H1 (cell line): ENCODE measurements at regions not wholly inside any gene's neighbourhood (a gene's known extent, or its start where the extent isn't known, plus 50 kb on each side); places are given as distances from the start of the nearest gene placed in this dataset.

Source experiments
- CTCF ChIA-PET: fragments of 300-600 bp; sonication (Branson Sonifier 250); formaldehyde crosslinking; loops from one replicate; lab custom pipeline; 2021; ENCODE audit not compliant: partially characterized antibody; lab: Charles Lee
- POLR2A ChIA-PET: fragments of 300-600 bp; sonication (Branson Sonifier 250); formaldehyde crosslinking; loops from one replicate; lab custom pipeline; 2021; ENCODE audit warnings: inconsistent platforms; ENCODE audit not compliant: partially characterized antibody; lab: Charles Lee
- DNase-seq, 2 experiments: peaks; one replicate each; pipeline versions ENCODE4 v3.0.0 to v3.0.0-alpha.2; 2010 to 2022; ENCODE audit warnings: low spot score in 2 of 2, low read depth in 1 of 2, mixed read lengths in 1 of 2
- FAIRE-seq: peaks from 2 replicates; lab custom pipeline; 2011; peaks lifted over from hg19 to GRCh38; lab: Jason Lieb, UNC
- H2AFZ ChIP-seq: 2 replicates; pipeline ENCODE4 v1.8.1; 2012; ENCODE audit warnings: low read length, inconsistent platforms
- H2AK5ac ChIP-seq: 2 replicates; pipeline ENCODE4 v1.6.1; 2013; ENCODE audit warnings: low read depth, low read length
- H2BK120ac ChIP-seq: replicated peaks from 2 replicates; pipeline ENCODE3; 2013; ENCODE audit warnings: low read depth, low read length, inconsistent platforms
- H2BK12ac ChIP-seq: 2 replicates; pipeline ENCODE4 v1.6.1; 2013; ENCODE audit warnings: low read depth, low read length
- H2BK15ac ChIP-seq: 2 replicates; pipeline ENCODE4 v1.6.1; 2013; ENCODE audit warnings: low read length
- H2BK20ac ChIP-seq: 2 replicates; pipeline ENCODE4 v1.6.1; 2013; ENCODE audit warnings: low read length
- H2BK5ac ChIP-seq: 2 replicates; pipeline ENCODE4 v1.6.1; 2013; ENCODE audit warnings: low read depth, low read length
- H3K14ac ChIP-seq: 2 replicates; pipeline ENCODE4 v1.6.1; 2013; ENCODE audit warnings: inconsistent platforms; ENCODE audit not compliant: insufficient read length
- H3K18ac ChIP-seq: 2 replicates; pipeline ENCODE4 v1.6.1; 2013; ENCODE audit warnings: low read length; ENCODE audit errors: extremely low read depth
- H3K23ac ChIP-seq: 2 replicates; pipeline ENCODE4 v1.6.1; 2013; ENCODE audit warnings: inconsistent platforms; ENCODE audit not compliant: insufficient read length
- H3K23me2 ChIP-seq: 2 replicates; pipeline ENCODE4 v1.6.1; 2013; ENCODE audit warnings: low read depth, low read length
- H3K27ac ChIP-seq: 2 replicates; pipeline ENCODE4 v1.6.1; 2011; ENCODE audit warnings: low read depth, low read length, inconsistent platforms
- H3K27me3 ChIP-seq, 4 experiments: replicated peaks in 1 of 4; 1 replicate in 1 of 4; 2 replicates in 3 of 4; pipeline versions ENCODE4 v1.6.1 to v1.8.1; 2011 to 2013; ENCODE audit warnings: low read length in 3 of 4, mild to moderate bottlenecking in 3 of 4, inconsistent platforms in 2 of 4, mixed read lengths in 2 of 4, moderate library complexity in 1 of 4; ENCODE audit not compliant: control insufficient read depth in 3 of 4, insufficient read depth in 3 of 4; ENCODE audit errors: extremely low read depth in 1 of 4
- H3K36me3 ChIP-seq, 4 experiments: 2 replicates each; pipeline versions ENCODE4 v1.6.1 to v1.8.1; 2011 to 2013; ENCODE audit warnings: mild to moderate bottlenecking in 4 of 4, low read length in 3 of 4, moderate library complexity in 2 of 4, control low read depth in 1 of 4, inconsistent platforms in 1 of 4; ENCODE audit not compliant: insufficient read depth in 4 of 4, control insufficient read depth in 2 of 4
- H3K4ac ChIP-seq: replicated peaks from 2 replicates; pipeline ENCODE3; 2013; ENCODE audit warnings: low read length, low read depth, mixed read lengths, inconsistent platforms; ENCODE audit not compliant: insufficient read length
- H3K4me1 ChIP-seq, 4 experiments: replicated peaks in 1 of 4; 1 replicate in 1 of 4; 2 replicates in 3 of 4; pipeline versions ENCODE4 v1.6.1 to v1.8.1; 2011 to 2013; ENCODE audit warnings: low read length in 3 of 4, inconsistent platforms in 2 of 4, mixed read lengths in 1 of 4; ENCODE audit not compliant: insufficient read depth in 4 of 4, control insufficient read depth in 3 of 4
- H3K4me2 ChIP-seq, 2 experiments: 2 replicates each; pipeline versions ENCODE4 v1.6.1 to v1.8.1; 2011 to 2013; ENCODE audit warnings: low read depth in 2 of 2, low read length in 2 of 2, control low read depth in 1 of 2, inconsistent platforms in 1 of 2, mild to moderate bottlenecking in 1 of 2; ENCODE audit not compliant: insufficient read depth in 1 of 2
- H3K4me3 ChIP-seq, 4 experiments: fragments of 200-600, 300-600 bp in 1 of 4; sonication (generic), shearing (Covaris generic), sonication (Bioruptor Twin) in 1 of 4; 2 replicates each; pipeline versions ENCODE4 v1.5.1 to v1.8.1; 2011 to 2016; ENCODE audit warnings: low read length in 4 of 4, low read depth in 3 of 4, control low read depth in 2 of 4, inconsistent platforms in 2 of 4, mild to moderate bottlenecking in 2 of 4, mixed read lengths in 1 of 4, moderate library complexity in 1 of 4; ENCODE audit not compliant: insufficient read depth in 2 of 4; ENCODE audit errors: extremely low read depth in 1 of 4
- H3K56ac ChIP-seq: replicated peaks from 2 replicates; pipeline ENCODE3; 2013; ENCODE audit warnings: low read depth, mild to moderate bottlenecking, mixed read lengths, low read length, inconsistent platforms; ENCODE audit not compliant: insufficient read length
- H3K79me1 ChIP-seq: 2 replicates; pipeline ENCODE4 v1.6.1; 2013; ENCODE audit warnings: low read depth, low read length, control low read depth
- H3K79me2 ChIP-seq, 2 experiments: 2 replicates each; pipeline versions ENCODE4 v1.6.1 to v1.8.1; 2012 to 2013; ENCODE audit warnings: low read length in 2 of 2, mild to moderate bottlenecking in 2 of 2, inconsistent platforms in 1 of 2; ENCODE audit not compliant: insufficient read depth in 2 of 2, control insufficient read depth in 1 of 2
- H3K9ac ChIP-seq, 4 experiments: replicated peaks in 1 of 4; 1 replicate in 1 of 4; 2 replicates in 3 of 4; pipeline versions ENCODE4 v1.6.1 to v1.8.1; 2011 to 2013; ENCODE audit warnings: low read depth in 3 of 4, low read length in 3 of 4, control low read depth in 2 of 4, mild to moderate bottlenecking in 2 of 4, moderate library complexity in 2 of 4, inconsistent platforms in 1 of 4; ENCODE audit errors: extremely low read depth in 1 of 4
- H3K9me3 ChIP-seq, 2 experiments: 2 replicates each; pipeline versions ENCODE4 v1.6.1 to v1.8.1; 2012 to 2013; ENCODE audit warnings: mild to moderate bottlenecking in 2 of 2, moderate library complexity in 2 of 2, control low read depth in 1 of 2, inconsistent platforms in 1 of 2, low read depth in 1 of 2, low read length in 1 of 2, mixed read lengths in 1 of 2; ENCODE audit not compliant: insufficient read depth in 2 of 2
- H4K20me1 ChIP-seq, 2 experiments: replicated peaks in 1 of 2; 2 replicates each; pipeline versions ENCODE3 to v1.8.1; 2011 to 2013; ENCODE audit warnings: inconsistent platforms in 2 of 2, low read length in 2 of 2, mild to moderate bottlenecking in 1 of 2; ENCODE audit not compliant: insufficient read depth in 2 of 2, control insufficient read depth in 1 of 2
- H4K5ac ChIP-seq: 2 replicates; pipeline ENCODE4 v1.6.1; 2013; ENCODE audit warnings: low read length, low read depth, mixed read lengths, inconsistent platforms; ENCODE audit not compliant: insufficient read length
- H4K8ac ChIP-seq: 2 replicates; pipeline ENCODE4 v1.8.0; 2013; ENCODE audit warnings: mild to moderate bottlenecking, moderate library complexity, low read length, inconsistent platforms; ENCODE audit not compliant: insufficient read depth; ENCODE audit errors: extremely low read depth
- H4K91ac ChIP-seq: replicated peaks from 2 replicates; pipeline ENCODE3; 2013; ENCODE audit warnings: low read length, mixed read lengths, inconsistent platforms; ENCODE audit not compliant: insufficient read length
- RAD21 ChIP-seq, 2 experiments: IDR thresholded peaks in 1 of 2; conservative IDR thresholded peaks in 1 of 2; 2 replicates each; pipeline ENCODE4 v1.6.1; 2011; ENCODE audit warnings: low read depth in 2 of 2, low read length in 2 of 2, improper control_type of control experiment in 1 of 2, inconsistent platforms in 1 of 2, mild to moderate bottlenecking in 1 of 2, moderate library complexity in 1 of 2
- SAP30 ChIP-seq: fragments of 300-600 bp; sonication (generic); IDR thresholded peaks from 2 replicates; pipeline ENCODE4 v1.7.1; 2012; ENCODE audit warnings: low read length, moderate library complexity, mild to moderate bottlenecking, inconsistent platforms; ENCODE audit not compliant: insufficient read depth, insufficient replicate concordance
- WGBS, 2 experiments: shearing (Covaris generic) in 1 of 2; methylation state at CpG; one replicate each; pipeline versions ENCODE4 v1.1.6 to v1.1.7; 2013 to 2015; ENCODE audit warnings: low lambda C conversion rate in 2 of 2, mixed read lengths in 2 of 2, inconsistent platforms in 1 of 2, low coverage in 1 of 2, missing lambda C conversion rate in 1 of 2; ENCODE audit not compliant: insufficient replicate concordance in 2 of 2, insufficient coverage in 1 of 2, insufficient read length in 1 of 2; ENCODE audit errors: extremely low coverage in 1 of 2, missing lambda C conversion rate in 1 of 2; 5-methylcytosine and 5-hydroxymethylcytosine counted together

DNA sequence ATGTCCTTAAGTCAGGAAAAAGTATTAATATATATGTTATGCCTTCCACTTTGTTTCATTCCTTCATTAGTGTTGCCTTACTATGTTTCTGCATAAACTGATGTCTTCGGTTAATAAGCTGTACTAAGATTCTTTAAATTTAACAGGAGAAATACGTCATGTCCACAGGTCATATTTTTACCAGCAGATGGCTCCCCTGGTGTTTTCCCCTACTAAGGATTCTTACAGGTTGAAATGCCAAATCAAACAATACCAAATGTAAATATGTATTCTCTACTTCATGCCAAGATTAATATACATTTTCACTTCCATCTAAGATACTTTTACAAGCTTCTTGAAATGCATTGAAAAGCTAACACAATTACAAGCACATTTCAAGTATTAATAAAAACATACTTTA lies 1602.1 kb downstream of the SI start:
- Histone ChIP-seq H3K4me1 (no peaks in the 10 kb centered on the region), H4K20me1 (no peaks in the 10 kb centered on the region), H3K36me3 (no peaks in the 10 kb centered on the region), H2BK20ac (no peak overlapping the region), H4K5ac (no peak overlapping the region), H3K79me2 (no peaks in the 10 kb centered on the region), H2BK5ac (no peak overlapping the region), H3K4ac (no peak overlapping the region), H4K8ac (no peak overlapping the region)
- POLR2A ChIA-PET, result no interaction called here
- TF ChIP-seq RAD21 (IDR thresholded peaks at IDR 0.05 in 1 of 2, conservative IDR thresholded peaks at IDR 0.05 in 1 of 2; ENCODE audit: low read depth in 2 of 2, low read length in 2 of 2), result peak; percentile 11 to 19; a peak in 2 of 4 replicates
- no peak for TF ChIP-seq SAP30
- TF ChIP-seq, all 59 proteins: peak for 1
- H3K23me2 ChIP-seq, result no peaks in the 10 kb centered on the region
- H3K4me2 ChIP-seq, result no peak overlapping the region
- H3K27ac ChIP-seq, result no peak overlapping the region
- H2AFZ ChIP-seq, result no peak overlapping the region
- no peak overlapping the region for H2BK12ac ChIP-seq
- H3K14ac ChIP-seq, result no peak overlapping the region
- no peaks in the 10 kb centered on the region for H3K9me3 ChIP-seq
- no peak overlapping the region for H3K23ac ChIP-seq
- H2BK15ac ChIP-seq, result no peak overlapping the region
- no peak overlapping the region for H3K56ac ChIP-seq
- H3K18ac ChIP-seq, result no peak overlapping the region
- H3K79me1 ChIP-seq, result no peaks in the 10 kb centered on the region
- H3K4me3 ChIP-seq, result no peak overlapping the region
- no peak overlapping the region for H3K9ac ChIP-seq
- no peaks in the 10 kb centered on the region for H3K27me3 ChIP-seq
- H4K91ac ChIP-seq, result no peak overlapping the region
- no peak for FAIRE-seq
- DNase-seq, result no peak
- CTCF ChIA-PET, result no interaction called here
- H2BK120ac ChIP-seq, result no peak overlapping the region
- H2AK5ac ChIP-seq, result no peak overlapping the region
- 88% methylated on average over 2 of the region's 2 CpGs; no CpG with 5 or more reads in 1 of the 2 experiments for WGBS, 2 experiments
